CD4-positive, alpha-beta T cell treated with Interleukin-6 at 100 ng/mL for 8 hours (primary cell): ENCODE measurements at regions not wholly inside any gene's neighbourhood (a gene's known extent, or its start where the extent isn't known, plus 50 kb on each side); places are given as distances from the start of the nearest gene placed in this dataset.

Experiments
- DNase-seq: peaks from one replicate; pipeline ENCODE4 v3.0.0-alpha.2; 2020; ENCODE audit warnings: mixed read lengths, low spot score

GRCh38 chr3:193754719-193755118, 161.7 kb downstream of the OPA1 start:
- DNase-seq = no peak

- DNase-seq = no peak
Observed at GRCh38 chr3:193756536-193756935, 163.5 kb downstream of the OPA1 start.

GRCh38 chr3:193757457-193757856, 164.4 kb downstream of the OPA1 start:
- no peak for DNase-seq

GRCh38 chr3:193761969-193762368, 169.0 kb downstream of the OPA1 start:
- no peak for DNase-seq

- DNase-seq = no peak
Observed at GRCh38 chr3:193762657-193763056, 169.6 kb downstream of the OPA1 start.

- no peak for DNase-seq
Observed at GRCh38 chr3:193764959-193765358, 172.0 kb downstream of the OPA1 start.

- no peak for DNase-seq
Observed at GRCh38 chr3:193767353-193768069, 174.5 kb downstream of the OPA1 start.

GRCh38 chr3:193768070-193768394, 175.0 kb downstream of the OPA1 start:
- DNase-seq = no peak

GRCh38 chr3:193769437-193769836, 176.4 kb downstream of the OPA1 start:
- DNase-seq = no peak

GRCh38 chr3:193771011-193771652, 178.1 kb downstream of the OPA1 start:
- no peak for DNase-seq

- no peak for DNase-seq
Observed at GRCh38 chr3:193771653-193772421, 178.8 kb downstream of the OPA1 start.

GRCh38 chr3:193772422-193772763, 179.4 kb downstream of the OPA1 start:
- DNase-seq = no peak

GRCh38 chr3:193773266-193774220, 180.5 kb downstream of the OPA1 start:
- no peak for DNase-seq

- DNase-seq = no peak
Observed at GRCh38 chr3:193774272-193774915, 181.4 kb downstream of the OPA1 start.

- no peak for DNase-seq
Observed at GRCh38 chr3:193774916-193775285, 181.9 kb downstream of the OPA1 start.

GRCh38 chr3:193775421-193776077, 182.5 kb downstream of the OPA1 start:
- no peak for DNase-seq

GRCh38 chr3:193776626-193777358, 183.8 kb downstream of the OPA1 start:
- no peak for DNase-seq

- DNase-seq = no peak
Observed at GRCh38 chr3:193777524-193777923, 184.5 kb downstream of the OPA1 start.

- no peak for DNase-seq
Observed at GRCh38 chr3:193778676-193779075, 185.7 kb downstream of the OPA1 start.

GRCh38 chr3:193779933-193780332, 186.9 kb downstream of the OPA1 start:
- DNase-seq = no peak
